Chondrocyte (in vitro differentiated cells): ENCODE measurements at regions not wholly inside any gene's neighbourhood (a gene's known extent, or its start where the extent isn't known, plus 50 kb on each side); places are given as distances from the start of the nearest gene placed in this dataset.
"Not testable (repeated sequence)": the region's sequence is repeated elsewhere in the genome, so short reads cannot be mapped to it uniquely, and the experiment has no call there.

Experiments
- DNase-seq: peaks from one replicate; pipeline ENCODE4 v3.0.0; 2021; ENCODE audit warnings: mixed read lengths, low spot score
- H3K27ac Mint-ChIP-seq: one replicate; pipeline ENCODE4 v1.8.0; 2021; ENCODE audit warnings: mild to moderate bottlenecking, moderate library complexity, mixed read lengths; ENCODE audit not compliant: unreplicated experiment
- H3K27me3 Mint-ChIP-seq: 2 replicates; pipeline ENCODE4 v1.8.0; 2021; ENCODE audit warnings: low read depth, mixed read lengths
- H3K36me3 Mint-ChIP-seq: 2 replicates; pipeline ENCODE4 v1.8.0; 2021; ENCODE audit warnings: low read depth, mixed read lengths
- H3K4me1 Mint-ChIP-seq: 2 replicates; pipeline ENCODE4 v1.8.0; 2021; ENCODE audit warnings: low read depth, mild to moderate bottlenecking, mixed read lengths
- H3K4me3 Mint-ChIP-seq: one replicate; pipeline ENCODE4 v1.8.0; 2021; ENCODE audit warnings: mild to moderate bottlenecking, moderate library complexity, mixed read lengths; ENCODE audit not compliant: unreplicated experiment
- H3K9me3 Mint-ChIP-seq: 2 replicates; pipeline ENCODE4 v1.8.0; 2021; ENCODE audit warnings: low read depth, mixed read lengths
- TF ChIP-seq, protein P1 (sequence below): fragments of 200-600 bp; sonication (generic); IDR thresholded peaks from 2 replicates; pipeline ENCODE4 v1.5.0; 2021; ENCODE audit warnings: antibody characterized with exemption, mild to moderate bottlenecking, moderate library complexity

- Mint-ChIP-seq H3K4me3 (no peak overlapping the region), H3K4me1 (no peaks in the 10 kb centered on the region), H3K36me3 (no peaks in the 10 kb centered on the region), H3K27ac (no peak overlapping the region), H3K9me3 (peaks cover 3% of the 10 kb centered on the region), H3K27me3 (no peaks in the 10 kb centered on the region)
- DNase-seq: no peak
- TF ChIP-seq, protein P1, sequence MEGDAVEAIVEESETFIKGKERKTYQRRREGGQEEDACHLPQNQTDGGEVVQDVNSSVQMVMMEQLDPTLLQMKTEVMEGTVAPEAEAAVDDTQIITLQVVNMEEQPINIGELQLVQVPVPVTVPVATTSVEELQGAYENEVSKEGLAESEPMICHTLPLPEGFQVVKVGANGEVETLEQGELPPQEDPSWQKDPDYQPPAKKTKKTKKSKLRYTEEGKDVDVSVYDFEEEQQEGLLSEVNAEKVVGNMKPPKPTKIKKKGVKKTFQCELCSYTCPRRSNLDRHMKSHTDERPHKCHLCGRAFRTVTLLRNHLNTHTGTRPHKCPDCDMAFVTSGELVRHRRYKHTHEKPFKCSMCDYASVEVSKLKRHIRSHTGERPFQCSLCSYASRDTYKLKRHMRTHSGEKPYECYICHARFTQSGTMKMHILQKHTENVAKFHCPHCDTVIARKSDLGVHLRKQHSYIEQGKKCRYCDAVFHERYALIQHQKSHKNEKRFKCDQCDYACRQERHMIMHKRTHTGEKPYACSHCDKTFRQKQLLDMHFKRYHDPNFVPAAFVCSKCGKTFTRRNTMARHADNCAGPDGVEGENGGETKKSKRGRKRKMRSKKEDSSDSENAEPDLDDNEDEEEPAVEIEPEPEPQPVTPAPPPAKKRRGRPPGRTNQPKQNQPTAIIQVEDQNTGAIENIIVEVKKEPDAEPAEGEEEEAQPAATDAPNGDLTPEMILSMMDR: no peak
Measured at GRCh38 chr13:52916486-52916990, 68.1 kb upstream of the PCDH8 start.

- Mint-ChIP-seq H3K9me3 (peaks cover 3% of the 10 kb centered on the region), H3K27me3 (peaks cover 14% of the 10 kb centered on the region), H3K36me3 (no peaks in the 10 kb centered on the region), H3K27ac (no peak overlapping the region), H3K4me1 (no peaks in the 10 kb centered on the region), H3K4me3 (no peak overlapping the region)
- DNase-seq: no peak
- TF ChIP-seq, protein P1: no peak
Measured at GRCh38 chr13:52911340-52911739, 62.9 kb upstream of the PCDH8 start.

- not testable (repeated sequence) for H3K27ac Mint-ChIP-seq, H3K36me3 Mint-ChIP-seq, H3K9me3 Mint-ChIP-seq, H3K4me1 Mint-ChIP-seq, H3K4me3 Mint-ChIP-seq, DNase-seq
- H3K27me3 Mint-ChIP-seq: peaks cover 21% of the 10 kb centered on the region
Measured at GRCh38 chr13:52910318-52910717, 61.9 kb upstream of the PCDH8 start.

- Mint-ChIP-seq H3K4me3 (no peak overlapping the region), H3K36me3 (no peaks in the 10 kb centered on the region), H3K9me3 (no peaks in the 10 kb centered on the region), H3K27ac (no peak overlapping the region), H3K4me1 (no peaks in the 10 kb centered on the region), H3K27me3 (peaks cover 31% of the 10 kb centered on the region)
- DNase-seq: no peak
- TF ChIP-seq, protein P1: no peak
Measured at GRCh38 chr13:52906122-52906903, 57.9 kb upstream of the PCDH8 start.

DNA sequence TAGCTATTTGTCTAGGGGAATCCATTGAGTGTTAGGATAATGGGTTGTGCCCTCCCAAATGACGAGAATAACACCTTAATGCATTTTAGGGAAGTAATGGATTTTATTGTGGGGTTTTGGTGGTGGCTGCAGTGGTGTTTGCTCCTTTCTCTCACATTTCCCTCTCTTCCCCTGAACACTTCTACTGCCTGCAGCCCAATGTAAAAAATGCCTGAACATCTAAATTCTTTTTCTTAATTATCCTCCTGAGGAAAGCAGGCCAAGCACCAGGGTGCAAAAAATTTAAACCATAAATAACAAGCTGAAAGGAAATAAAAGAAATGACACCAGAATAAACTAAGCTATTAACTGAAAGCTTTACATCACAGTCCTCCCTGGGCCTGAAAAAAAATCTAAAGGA, 57.3 kb upstream of the PCDH8 start:
- Mint-ChIP-seq H3K9me3 (no peaks in the 10 kb centered on the region), H3K36me3 (no peaks in the 10 kb centered on the region), H3K4me3 (no peak overlapping the region), H3K27ac (no peak overlapping the region), H3K27me3 (peaks cover 31% of the 10 kb centered on the region), H3K4me1 (no peaks in the 10 kb centered on the region)
- TF ChIP-seq, protein P1: no peak
- DNase-seq: no peak

GRCh38 chr13:52903320-52903719, 54.9 kb upstream of the PCDH8 start:
- Mint-ChIP-seq H3K27me3 (peaks cover 29% of the 10 kb centered on the region), H3K4me1 (no peaks in the 10 kb centered on the region), H3K9me3 (no peaks in the 10 kb centered on the region), H3K4me3 (no peak overlapping the region), H3K36me3 (no peaks in the 10 kb centered on the region), H3K27ac (no peak overlapping the region)
- TF ChIP-seq, protein P1: no peak
- no peak for DNase-seq
